ENCODE measurements at regions not wholly inside any gene's neighbourhood (a gene's known extent, or its start where the extent isn't known, plus 50 kb on each side); places are given as distances from the start of the nearest gene placed in this dataset.

DNA sequence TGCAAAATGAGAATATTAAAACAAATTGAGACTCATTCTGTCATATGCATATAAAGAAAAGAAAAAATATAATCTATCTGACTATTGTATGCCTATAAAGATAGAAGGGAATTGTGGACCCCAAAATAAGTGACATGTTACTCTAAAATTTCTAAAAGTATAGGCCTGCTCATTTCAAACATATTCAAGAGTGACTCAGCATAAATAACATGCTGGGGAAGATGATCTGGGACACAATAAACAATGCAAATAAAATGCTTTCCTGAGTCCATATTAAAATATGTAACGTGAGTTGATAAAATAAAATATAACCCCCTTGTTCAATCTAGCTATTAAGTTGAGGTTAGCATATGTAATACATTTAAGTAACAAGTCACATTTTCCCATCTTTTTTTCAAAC lies 882.0 kb upstream of the EDIL3 start:
- no peak overlapping the region for H3K27ac ChIP-seq
- TF ChIP-seq, protein P1, sequence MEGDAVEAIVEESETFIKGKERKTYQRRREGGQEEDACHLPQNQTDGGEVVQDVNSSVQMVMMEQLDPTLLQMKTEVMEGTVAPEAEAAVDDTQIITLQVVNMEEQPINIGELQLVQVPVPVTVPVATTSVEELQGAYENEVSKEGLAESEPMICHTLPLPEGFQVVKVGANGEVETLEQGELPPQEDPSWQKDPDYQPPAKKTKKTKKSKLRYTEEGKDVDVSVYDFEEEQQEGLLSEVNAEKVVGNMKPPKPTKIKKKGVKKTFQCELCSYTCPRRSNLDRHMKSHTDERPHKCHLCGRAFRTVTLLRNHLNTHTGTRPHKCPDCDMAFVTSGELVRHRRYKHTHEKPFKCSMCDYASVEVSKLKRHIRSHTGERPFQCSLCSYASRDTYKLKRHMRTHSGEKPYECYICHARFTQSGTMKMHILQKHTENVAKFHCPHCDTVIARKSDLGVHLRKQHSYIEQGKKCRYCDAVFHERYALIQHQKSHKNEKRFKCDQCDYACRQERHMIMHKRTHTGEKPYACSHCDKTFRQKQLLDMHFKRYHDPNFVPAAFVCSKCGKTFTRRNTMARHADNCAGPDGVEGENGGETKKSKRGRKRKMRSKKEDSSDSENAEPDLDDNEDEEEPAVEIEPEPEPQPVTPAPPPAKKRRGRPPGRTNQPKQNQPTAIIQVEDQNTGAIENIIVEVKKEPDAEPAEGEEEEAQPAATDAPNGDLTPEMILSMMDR (conservative IDR thresholded peaks at IDR 0.05), result no peak

DNA sequence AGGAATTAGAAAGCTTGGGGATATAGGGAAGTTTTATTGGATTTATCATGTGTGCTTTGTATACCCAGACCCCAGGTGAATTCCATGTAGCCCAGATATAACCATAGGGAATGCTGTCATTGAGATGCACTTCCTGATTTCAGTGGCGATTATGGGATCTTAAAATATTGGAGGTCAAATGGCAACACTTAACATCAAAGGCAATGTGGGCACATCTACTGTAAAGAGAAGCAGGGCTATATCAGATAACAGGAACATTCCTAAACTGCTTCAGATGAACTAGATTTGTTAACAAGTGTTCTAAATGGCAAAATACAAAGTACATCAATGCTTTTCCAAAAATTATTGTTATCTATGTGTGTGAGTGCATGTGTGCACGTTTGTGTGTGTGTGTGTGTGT lies 883.5 kb upstream of the EDIL3 start:
- TF ChIP-seq, protein P1 (conservative IDR thresholded peaks at IDR 0.05), result no peak
- H3K27ac ChIP-seq, result no peak overlapping the region

DNA sequence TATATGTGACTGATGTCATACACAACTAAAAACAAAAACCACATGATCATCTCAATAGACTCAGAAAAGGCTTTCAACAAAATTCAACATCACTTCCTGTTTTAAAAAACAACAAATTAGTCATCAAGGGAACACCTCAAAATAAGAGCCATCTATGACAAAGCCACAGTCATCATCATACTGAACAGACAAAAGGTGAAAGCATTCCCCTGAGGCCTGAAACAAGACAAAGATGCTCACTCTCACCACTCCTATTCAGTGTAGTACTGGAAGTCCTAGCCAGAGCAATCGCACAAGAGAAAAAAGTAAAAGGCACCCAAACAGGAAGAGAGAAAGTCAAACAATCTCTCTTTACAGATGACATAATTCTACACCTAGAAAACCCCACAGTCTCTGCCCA lies 893.5 kb upstream of the EDIL3 start:
- no peak overlapping the region for H3K27ac ChIP-seq

DNA sequence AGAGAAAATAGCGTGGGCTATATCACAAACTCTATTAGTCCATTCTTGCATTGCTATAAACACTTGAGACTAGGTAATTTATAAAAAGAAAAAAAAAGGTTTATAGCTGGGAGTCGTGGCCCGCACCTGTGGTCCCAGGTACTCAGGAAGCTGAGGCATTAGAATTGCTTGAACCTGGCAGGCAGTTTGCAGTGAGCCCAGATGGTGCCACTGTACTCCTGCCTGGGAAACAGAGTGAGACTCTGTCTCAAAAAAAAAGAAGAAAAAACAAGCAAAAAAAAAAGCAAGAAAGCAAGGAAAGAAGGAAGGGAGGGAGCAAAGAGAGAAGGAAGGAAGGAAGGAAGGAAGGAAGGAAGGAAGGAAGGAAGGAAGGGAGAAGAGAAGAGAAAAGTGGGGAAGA lies 904.2 kb upstream of the EDIL3 start:
- no peak overlapping the region for H3K27ac ChIP-seq
- TF ChIP-seq, protein P1 (conservative IDR thresholded peaks at IDR 0.05), result no peak

More for the DNA sequence above, 893.5 kb upstream of the EDIL3 start:
- TF ChIP-seq, protein P1 (conservative IDR thresholded peaks at IDR 0.05), result no peak

DNA sequence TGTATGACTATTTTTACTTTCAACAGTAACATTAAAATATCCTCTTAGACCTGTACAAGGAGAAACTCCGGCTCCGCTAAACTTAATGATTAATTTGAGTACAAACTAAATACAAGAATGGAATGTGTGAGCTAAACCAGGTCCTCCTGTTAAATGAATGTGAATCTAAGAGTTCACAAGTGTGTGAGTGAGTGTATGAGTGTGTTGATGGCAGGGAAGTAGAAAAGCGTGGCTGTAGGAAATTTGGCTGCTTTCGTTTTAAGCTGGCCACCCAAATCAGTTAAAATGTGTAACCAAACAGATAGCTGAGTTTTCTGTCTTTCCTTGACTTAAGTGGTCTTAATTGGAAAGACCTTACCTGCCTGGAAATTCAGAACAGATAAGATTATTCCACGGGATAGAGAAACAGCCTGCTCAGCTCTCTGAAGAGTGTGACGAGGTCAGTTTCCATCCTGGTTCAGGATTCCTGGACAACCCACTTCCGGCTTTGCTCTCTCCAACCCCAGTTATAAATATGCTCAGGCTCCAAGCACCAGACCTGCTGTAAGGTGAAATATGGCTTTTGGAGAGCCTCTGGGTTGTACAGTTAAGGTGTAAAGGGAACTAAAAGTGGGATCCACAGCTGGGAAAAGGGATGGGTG lies 908.6 kb upstream of the EDIL3 start:
- H3K27ac ChIP-seq, result no peak overlapping the region
- TF ChIP-seq, protein P1 (conservative IDR thresholded peaks at IDR 0.05), result no peak

DNA sequence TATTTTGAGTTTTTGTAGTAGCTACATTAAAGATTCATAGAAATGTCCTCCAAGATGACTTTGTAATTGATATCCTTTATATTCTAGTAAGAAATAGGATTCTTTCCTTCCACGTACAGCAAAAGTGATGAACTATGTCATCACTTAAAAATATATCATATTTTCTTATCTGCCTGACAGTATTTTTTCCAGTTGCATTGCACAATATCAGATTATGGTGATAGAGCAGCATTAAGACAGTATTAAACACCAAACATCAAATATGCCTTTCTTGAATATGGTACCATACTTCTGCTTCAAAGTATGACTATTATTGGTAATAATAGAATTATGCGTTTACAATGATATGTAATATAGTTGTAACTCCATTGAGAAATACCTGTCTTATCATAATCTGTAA lies 919.8 kb upstream of the EDIL3 start:
- TF ChIP-seq, protein P1 (conservative IDR thresholded peaks at IDR 0.05), result no peak
- no peak overlapping the region for H3K27ac ChIP-seq

DNA sequence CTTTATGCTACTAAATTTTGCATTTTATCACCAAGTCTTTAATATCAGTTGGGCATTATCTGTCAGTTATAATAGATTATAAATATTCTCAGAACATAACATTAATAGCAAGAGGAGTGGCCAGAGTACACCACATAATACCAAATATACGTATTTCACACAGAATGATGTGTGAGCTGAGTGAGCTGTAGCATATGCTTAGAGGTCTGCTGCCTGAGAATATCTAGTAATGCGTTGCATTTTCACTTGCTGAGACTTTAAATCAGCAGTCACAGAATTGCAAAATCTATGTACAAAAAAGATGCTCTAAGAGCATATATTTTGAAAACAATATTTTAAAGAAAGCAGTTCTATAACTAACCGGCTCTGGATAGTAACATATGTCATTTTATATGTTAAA lies 921.1 kb upstream of the EDIL3 start:
- H3K27ac ChIP-seq, result no peak overlapping the region
- TF ChIP-seq, protein P1 (conservative IDR thresholded peaks at IDR 0.05), result no peak

Data from VCaP (cell line).